Naive thymus-derived CD4-positive, alpha-beta T cell (primary cell): ENCODE measurements at regions not wholly inside any gene's neighbourhood (a gene's known extent, or its start where the extent isn't known, plus 50 kb on each side); places are given as distances from the start of the nearest gene placed in this dataset.

ENCODE experiments used
- ATAC-seq: fragments of 150-1000 bp; cut with Tn5 transposase; 2 replicates; pipeline ENCODE4 v1.10.0; 2021; ENCODE audit warnings: mild to moderate bottlenecking, moderate library complexity
- CTCF ChIA-PET: fragments of 350-600 bp; sonication (Branson Sonifier 250); formaldehyde crosslinking; loops from one replicate; lab custom pipeline; 2021; ENCODE audit warnings: antibody characterized with exemption; lab: Charles Lee
- POLR2A ChIA-PET: fragments of 350-600 bp; sonication (Branson Sonifier 250); formaldehyde crosslinking; loops from one replicate; lab custom pipeline; 2021; ENCODE audit warnings: antibody characterized with exemption, inconsistent platforms; lab: Charles Lee
- DNase-seq, 9 donors: peaks; one replicate each; pipeline versions ENCODE4 v3.0.0 to v3.0.0-alpha.2; 2020 to 2022; ENCODE audit warnings: mixed read lengths in 1 of 9
- H3K27ac ChIP-seq: one replicate; pipeline ENCODE4 v1.7.0; 2013; ENCODE audit warnings: mild to moderate bottlenecking, low read depth, low read length, moderate library complexity
- H3K27me3 ChIP-seq, 2 donors: one replicate each; pipeline ENCODE4 v1.7.0; 2013; ENCODE audit warnings: low read length in 2 of 2, mild to moderate bottlenecking in 2 of 2, moderate library complexity in 2 of 2; ENCODE audit not compliant: control insufficient read depth in 2 of 2, insufficient read depth in 2 of 2
- H3K36me3 ChIP-seq, 3 experiments: 1 replicate in 2 of 3; 2 replicates in 1 of 3; pipeline ENCODE4 v1.7.0; 2013; ENCODE audit warnings: low read length in 3 of 3, mild to moderate bottlenecking in 3 of 3, moderate library complexity in 1 of 3; ENCODE audit not compliant: insufficient read depth in 3 of 3, control insufficient read depth in 2 of 3
- H3K4me1 ChIP-seq, 2 donors: one replicate each; pipeline ENCODE4 v1.7.0; 2013; ENCODE audit warnings: low read length in 2 of 2, mild to moderate bottlenecking in 2 of 2, moderate library complexity in 1 of 2; ENCODE audit not compliant: control insufficient read depth in 2 of 2, insufficient read depth in 2 of 2
- H3K4me3 ChIP-seq: 2 replicates; pipeline ENCODE4 v1.7.0; 2013; ENCODE audit warnings: mild to moderate bottlenecking, low read length
- H3K9me3 ChIP-seq, 3 experiments: 1 replicate in 2 of 3; 2 replicates in 1 of 3; pipeline ENCODE4 v1.7.0; 2013; ENCODE audit warnings: low read length in 3 of 3; ENCODE audit not compliant: control insufficient read depth in 2 of 3
- H3K27ac Mint-ChIP-seq, 9 donors: one replicate each; pipeline ENCODE4 v1.8.0; 2020 to 2022; ENCODE audit warnings: mixed read lengths in 9 of 9, mild to moderate bottlenecking in 8 of 9, moderate library complexity in 5 of 9, inconsistent platforms in 2 of 9
- H3K27me3 Mint-ChIP-seq, 5 donors: one replicate each; pipeline ENCODE4 v1.8.0; 2021 to 2022; ENCODE audit warnings: mixed read lengths in 5 of 5, mild to moderate bottlenecking in 1 of 5
- H3K36me3 Mint-ChIP-seq, 5 donors: one replicate each; pipeline ENCODE4 v1.8.0; 2020 to 2022; ENCODE audit warnings: mixed read lengths in 5 of 5, mild to moderate bottlenecking in 3 of 5, inconsistent platforms in 1 of 5
- H3K4me1 Mint-ChIP-seq, 7 donors: one replicate each; pipeline ENCODE4 v1.8.0; 2020 to 2022; ENCODE audit warnings: mixed read lengths in 7 of 7, mild to moderate bottlenecking in 3 of 7, inconsistent platforms in 1 of 7
- H3K4me3 Mint-ChIP-seq, 10 donors: one replicate each; pipeline ENCODE4 v1.8.0; 2020 to 2022; ENCODE audit warnings: mild to moderate bottlenecking in 10 of 10, mixed read lengths in 10 of 10, moderate library complexity in 6 of 10, inconsistent platforms in 2 of 10
- H3K9me3 Mint-ChIP-seq, 11 donors: one replicate each; pipeline ENCODE4 v1.8.0; 2020 to 2022; ENCODE audit warnings: mixed read lengths in 11 of 11, mild to moderate bottlenecking in 4 of 11, inconsistent platforms in 1 of 11, moderate library complexity in 1 of 11
- intact Hi-C, 2 donors: fragments of 100-400 bp; cut with micrococcal nuclease; formaldehyde crosslinking; loops; one replicate each; pipeline ENCODE4 v1.15.1; 2023

GRCh38 chr3:104564045-104564643, 802.6 kb upstream of the ALCAM start:
- Mint-ChIP-seq H3K27ac (no peak overlapping the region), H3K36me3 (no peaks in the 10 kb centered on the region), H3K4me3 (no peak overlapping the region), H3K27me3 (peaks cover 0 to 8% (median 5%) of the 10 kb centered on the region in 5 donors), H3K4me1 (no peaks in the 10 kb centered on the region), H3K9me3 (no peaks in the 10 kb centered on the region)
- H3K4me1 ChIP-seq: no peaks in the 10 kb centered on the region
- no peaks in the 10 kb centered on the region for H3K36me3 ChIP-seq
- no peak overlapping the region for H3K4me3 ChIP-seq
- ATAC-seq (peak; percentile 67), DNase-seq (peak in 8 of 9 donors; percentile 9 to 52 (median 45))
- H3K27me3 ChIP-seq: no peaks in the 10 kb centered on the region
- POLR2A ChIA-PET: no interaction called here
- intact Hi-C loops: loop anchor here (1.0 to 5.0 kb wide), 3 partner anchors 805 to 955 kb away; no protein-coding TSS in a partner anchor
- no peaks in the 10 kb centered on the region for H3K9me3 ChIP-seq
- no peak overlapping the region for H3K27ac ChIP-seq
- CTCF ChIA-PET: interaction anchor here (0.5 kb wide), 1 partner anchor 955 kb away, joined by 3 read pairs; no protein-coding TSS in a partner anchor

- intact Hi-C loops: no loop called here
- no peaks in the 10 kb centered on the region for H3K9me3 ChIP-seq
- Mint-ChIP-seq H3K27ac (no peak overlapping the region), H3K9me3 (no peaks in the 10 kb centered on the region), H3K4me3 (no peak overlapping the region), H3K27me3 (peaks cover 0 to 11% (median 5%) of the 10 kb centered on the region in 5 donors), H3K4me1 (no peaks in the 10 kb centered on the region), H3K36me3 (no peaks in the 10 kb centered on the region)
- DNase-seq (no peak), ATAC-seq (no peak)
- ChIA-PET POLR2A (no interaction called here), CTCF (no interaction called here)
- H3K4me3 ChIP-seq: no peak overlapping the region
- no peaks in the 10 kb centered on the region for H3K4me1 ChIP-seq
- H3K27ac ChIP-seq: no peak overlapping the region
- no peaks in the 10 kb centered on the region for H3K27me3 ChIP-seq
- H3K36me3 ChIP-seq: no peaks in the 10 kb centered on the region
These were observed 800.7 kb upstream of the ALCAM start for GRCh38 chr3:104566054-104566453.

GRCh38 chr3:104575634-104576033, 791.1 kb upstream of the ALCAM start:
- POLR2A ChIA-PET: no interaction called here
- Mint-ChIP-seq H3K27ac (no peak overlapping the region), H3K4me1 (no peaks in the 10 kb centered on the region), H3K9me3 (peaks cover 0 to 41% (median 19%) of the 10 kb centered on the region in 11 donors), H3K4me3 (no peak overlapping the region), H3K36me3 (peaks cover 0 to 5% (median 0%) of the 10 kb centered on the region in 5 donors), H3K27me3 (peaks cover 0 to 20% (median 6%) of the 10 kb centered on the region in 5 donors)
- Histone ChIP-seq H3K9me3 (peaks cover 0 to 25% (median 0%) of the 10 kb centered on the region in 3 experiments), H3K36me3 (no peaks in the 10 kb centered on the region), H3K4me3 (no peak overlapping the region), H3K4me1 (no peaks in the 10 kb centered on the region), H3K27me3 (no peaks in the 10 kb centered on the region), H3K27ac (no peak overlapping the region)
- CTCF ChIA-PET: no interaction called here
- no peak for DNase-seq
- no peak for ATAC-seq
- intact Hi-C loops: no loop called here

GRCh38 chr3:104578558-104578957, 788.2 kb upstream of the ALCAM start:
- Histone ChIP-seq H3K27me3 (no peaks in the 10 kb centered on the region), H3K36me3 (no peaks in the 10 kb centered on the region), H3K9me3 (peaks cover 0 to 25% (median 0%) of the 10 kb centered on the region in 3 experiments), H3K27ac (no peak overlapping the region), H3K4me3 (no peak overlapping the region), H3K4me1 (no peaks in the 10 kb centered on the region)
- peaks cover 0 to 41% (median 19%) of the 10 kb centered on the region in 11 donors for H3K9me3 Mint-ChIP-seq
- H3K4me1 Mint-ChIP-seq: no peaks in the 10 kb centered on the region
- no peak overlapping the region for H3K27ac Mint-ChIP-seq
- H3K4me3 Mint-ChIP-seq: no peak overlapping the region
- POLR2A ChIA-PET: no interaction called here
- ATAC-seq (no peak), DNase-seq (no peak)
- H3K36me3 Mint-ChIP-seq: peaks cover 0 to 5% (median 0%) of the 10 kb centered on the region in 5 donors
- intact Hi-C loops: no loop called here
- peaks cover 0 to 24% (median 7%) of the 10 kb centered on the region in 5 donors for H3K27me3 Mint-ChIP-seq
- CTCF ChIA-PET: no interaction called here

GRCh38 chr3:104582092-104582491, 784.6 kb upstream of the ALCAM start:
- Histone ChIP-seq H3K36me3 (no peaks in the 10 kb centered on the region), H3K9me3 (peaks cover 0 to 17% (median 0%) of the 10 kb centered on the region in 3 experiments), H3K27ac (no peak overlapping the region), H3K4me3 (no peak overlapping the region), H3K4me1 (no peaks in the 10 kb centered on the region), H3K27me3 (no peaks in the 10 kb centered on the region)
- H3K27me3 Mint-ChIP-seq: peaks cover 0 to 17% (median 4%) of the 10 kb centered on the region in 5 donors
- ATAC-seq (no peak), DNase-seq (no peak)
- peaks cover 0 to 26% (median 10%) of the 10 kb centered on the region in 11 donors for H3K9me3 Mint-ChIP-seq
- no peak overlapping the region for H3K27ac Mint-ChIP-seq
- H3K4me1 Mint-ChIP-seq: no peaks in the 10 kb centered on the region
- POLR2A ChIA-PET: no interaction called here
- peaks cover 0 to 5% (median 0%) of the 10 kb centered on the region in 5 donors for H3K36me3 Mint-ChIP-seq
- CTCF ChIA-PET: no interaction called here
- intact Hi-C loops: no loop called here
- no peak overlapping the region for H3K4me3 Mint-ChIP-seq

GRCh38 chr3:104584682-104585081, 782.0 kb upstream of the ALCAM start:
- Mint-ChIP-seq H3K4me1 (no peaks in the 10 kb centered on the region), H3K4me3 (no peak overlapping the region), H3K27me3 (peaks cover 0 to 19% (median 13%) of the 10 kb centered on the region in 5 donors), H3K27ac (no peak overlapping the region), H3K9me3 (peaks cover 0 to under 1% (median 0%) of the 10 kb centered on the region in 11 donors), H3K36me3 (peaks cover 0 to 5% (median 0%) of the 10 kb centered on the region in 5 donors)
- no peak for ATAC-seq
- H3K27me3 ChIP-seq: no peaks in the 10 kb centered on the region
- H3K4me3 ChIP-seq: no peak overlapping the region
- CTCF ChIA-PET: no interaction called here
- H3K27ac ChIP-seq: no peak overlapping the region
- DNase-seq: no peak
- H3K36me3 ChIP-seq: no peaks in the 10 kb centered on the region
- no peaks in the 10 kb centered on the region for H3K4me1 ChIP-seq
- POLR2A ChIA-PET: no interaction called here
- intact Hi-C loops: no loop called here
- no peaks in the 10 kb centered on the region for H3K9me3 ChIP-seq

GRCh38 chr3:104586344-104586743, 780.4 kb upstream of the ALCAM start:
- intact Hi-C loops: no loop called here
- no peak overlapping the region for H3K4me3 ChIP-seq

More at GRCh38 chr3:104586344-104586743, 780.4 kb upstream of the ALCAM start:
- H3K4me1 ChIP-seq: no peaks in the 10 kb centered on the region
- no peaks in the 10 kb centered on the region for H3K27me3 ChIP-seq
- DNase-seq (no peak), ATAC-seq (no peak)
- POLR2A ChIA-PET: no interaction called here
- no peaks in the 10 kb centered on the region for H3K36me3 ChIP-seq
- CTCF ChIA-PET: no interaction called here
- H3K9me3 ChIP-seq: no peaks in the 10 kb centered on the region
- no peak overlapping the region for H3K4me3 Mint-ChIP-seq
- H3K36me3 Mint-ChIP-seq: peaks cover 0 to 5% (median 0%) of the 10 kb centered on the region in 5 donors
- no peak overlapping the region for H3K27ac ChIP-seq
- H3K27ac Mint-ChIP-seq: no peak overlapping the region
- H3K9me3 Mint-ChIP-seq: no peaks in the 10 kb centered on the region
- no peaks in the 10 kb centered on the region for H3K4me1 Mint-ChIP-seq
- peaks cover 0 to 19% (median 10%) of the 10 kb centered on the region in 5 donors for H3K27me3 Mint-ChIP-seq
